H9 (cell line): ENCODE measurements at regions not wholly inside any gene's neighbourhood (a gene's known extent, or its start where the extent isn't known, plus 50 kb on each side); places are given as distances from the start of the nearest gene placed in this dataset.

Experiments used
- DNase-seq: peaks from one replicate; pipeline ENCODE4 v3.0.0-alpha.2; 2017
- H2AFZ ChIP-seq: one replicate; pipeline ENCODE4 v1.6.1; 2013; ENCODE audit warnings: mild to moderate bottlenecking, low read length, control low read depth, moderate library complexity
- H2AK5ac ChIP-seq: 2 replicates; pipeline ENCODE4 v1.6.1; 2013; ENCODE audit warnings: low read length, control low read depth, mixed read lengths; ENCODE audit not compliant: insufficient read length
- H2BK120ac ChIP-seq: one replicate; pipeline ENCODE4 v1.6.1; 2013; ENCODE audit warnings: low read depth, mild to moderate bottlenecking, low read length, control low read depth, inconsistent platforms; ENCODE audit not compliant: poor library complexity, severe bottlenecking
- H2BK12ac ChIP-seq: 2 replicates; pipeline ENCODE4 v1.6.1; 2013; ENCODE audit warnings: low read length, control low read depth, mixed read lengths, low read depth; ENCODE audit not compliant: insufficient read length
- H2BK15ac ChIP-seq: 2 replicates; pipeline ENCODE4 v1.6.1; 2013; ENCODE audit warnings: low read depth, low read length, control low read depth
- H2BK20ac ChIP-seq: one replicate; pipeline ENCODE4 v1.6.1; 2013; ENCODE audit warnings: low read depth, mild to moderate bottlenecking, low read length, control low read depth, inconsistent platforms; ENCODE audit not compliant: poor library complexity, severe bottlenecking
- H2BK5ac ChIP-seq: 2 replicates; pipeline ENCODE4 v1.6.1; 2013; ENCODE audit warnings: low read length, control low read depth, mixed read lengths; ENCODE audit not compliant: insufficient read length
- H3K14ac ChIP-seq: 2 replicates; pipeline ENCODE4 v1.6.1; 2013; ENCODE audit warnings: low read length, control low read depth; ENCODE audit not compliant: insufficient read depth
- H3K18ac ChIP-seq: 2 replicates; pipeline ENCODE4 v1.6.1; 2013; ENCODE audit warnings: low read depth, mild to moderate bottlenecking, mixed read lengths, low read length, control low read depth; ENCODE audit not compliant: insufficient read length
- H3K23ac ChIP-seq: 2 replicates; pipeline ENCODE4 v1.6.1; 2013; ENCODE audit warnings: low read length, control low read depth, mixed read lengths, low read depth; ENCODE audit not compliant: insufficient read length
- H3K23me2 ChIP-seq: 2 replicates; pipeline ENCODE4 v1.6.1; 2013; ENCODE audit warnings: low read depth, mild to moderate bottlenecking, mixed read lengths, low read length, control low read depth; ENCODE audit not compliant: insufficient read length, poor library complexity, severe bottlenecking
- H3K27ac ChIP-seq: 2 replicates; pipeline ENCODE4 v1.5.1; 2013; ENCODE audit warnings: low read length, control low read depth, mixed read lengths, low read depth; ENCODE audit not compliant: insufficient read length
- H3K27me3 ChIP-seq: 2 replicates; pipeline ENCODE4 v1.6.1; 2013; ENCODE audit warnings: low read length, control low read depth, inconsistent platforms; ENCODE audit not compliant: insufficient read depth
- H3K4ac ChIP-seq: 2 replicates; pipeline ENCODE4 v1.6.1; 2013; ENCODE audit warnings: low read depth, mild to moderate bottlenecking, control low read depth, inconsistent platforms, low read length, moderate library complexity
- H3K4me1 ChIP-seq: 2 replicates; pipeline ENCODE4 v1.6.1; 2013; ENCODE audit warnings: low read length, control low read depth, inconsistent platforms; ENCODE audit not compliant: insufficient read depth
- H3K4me2 ChIP-seq: 2 replicates; pipeline ENCODE4 v1.6.1; 2013; ENCODE audit warnings: low read length, control low read depth, mixed read lengths; ENCODE audit not compliant: insufficient read length, insufficient read depth
- H3K56ac ChIP-seq: 2 replicates; pipeline ENCODE4 v1.6.1; 2013; ENCODE audit warnings: low read depth, mild to moderate bottlenecking, mixed read lengths, low read length, control low read depth; ENCODE audit not compliant: insufficient read length
- H3K79me1 ChIP-seq: 2 replicates; pipeline ENCODE4 v1.6.1; 2013; ENCODE audit warnings: low read depth, mild to moderate bottlenecking, moderate library complexity, low read length, control low read depth, inconsistent platforms; ENCODE audit not compliant: insufficient read depth, poor library complexity, severe bottlenecking
- H3K79me2 ChIP-seq: 2 replicates; pipeline ENCODE4 v1.6.1; 2013; ENCODE audit warnings: low read length, control low read depth, inconsistent platforms; ENCODE audit not compliant: insufficient read depth
- H3K9ac ChIP-seq: 2 replicates; pipeline ENCODE4 v1.6.1; 2013; ENCODE audit warnings: low read length, control low read depth, mixed read lengths; ENCODE audit not compliant: insufficient read length; ENCODE audit errors: extremely low read depth
- H3K9me3 ChIP-seq: one replicate; pipeline ENCODE4 v1.6.1; 2013; ENCODE audit warnings: low read depth, low read length, inconsistent platforms; ENCODE audit not compliant: control insufficient read depth
- H3T11ph ChIP-seq: one replicate; pipeline ENCODE4 v1.6.1; 2013; ENCODE audit warnings: mild to moderate bottlenecking, low read length, control low read depth, inconsistent platforms
- H4K20me1 ChIP-seq: one replicate; pipeline ENCODE4 v1.6.1; 2013; ENCODE audit not compliant: control insufficient read depth, insufficient read length, insufficient read depth
- H4K5ac ChIP-seq: 2 replicates; pipeline ENCODE4 v1.6.1; 2013; ENCODE audit warnings: low read depth, mild to moderate bottlenecking, mixed read lengths, low read length, control low read depth; ENCODE audit not compliant: insufficient read length
- H4K8ac ChIP-seq: replicated peaks from 2 replicates; pipeline ENCODE4 v1.6.1; 2013; ENCODE audit warnings: low read length, control low read depth, mixed read lengths, low read depth; ENCODE audit not compliant: insufficient read length
- H4K91ac ChIP-seq: 2 replicates; pipeline ENCODE4 v1.6.1; 2013; ENCODE audit warnings: low read depth, mild to moderate bottlenecking, moderate library complexity, mixed read lengths, low read length, control low read depth; ENCODE audit not compliant: insufficient read length
- H3K27ac Mint-ChIP-seq, 3 experiments: 2 replicates in 2 of 3; 3 replicates in 1 of 3; pipeline ENCODE4 v1.8.0; 2020 to 2021; ENCODE audit warnings: mixed read lengths in 3 of 3, mild to moderate bottlenecking in 1 of 3, moderate library complexity in 1 of 3
- H3K27me3 Mint-ChIP-seq: 2 replicates; pipeline ENCODE4 v1.8.0; 2021; ENCODE audit warnings: low read depth, mild to moderate bottlenecking, moderate library complexity, mixed read lengths
- H3K36me3 Mint-ChIP-seq, 3 experiments: 2 replicates in 2 of 3; 3 replicates in 1 of 3; pipeline ENCODE4 v1.8.0; 2020 to 2021; ENCODE audit warnings: low read depth in 3 of 3, mixed read lengths in 3 of 3; ENCODE audit not compliant: insufficient read depth in 1 of 3
- H3K4me1 Mint-ChIP-seq, 2 experiments: 2 replicates each; pipeline ENCODE4 v1.8.0; 2020; ENCODE audit warnings: mixed read lengths in 2 of 2
- H3K4me3 Mint-ChIP-seq, 2 experiments: 2 replicates in 1 of 2; 3 replicates in 1 of 2; pipeline ENCODE4 v1.8.0; 2020 to 2021; ENCODE audit warnings: mild to moderate bottlenecking in 2 of 2, mixed read lengths in 2 of 2, moderate library complexity in 1 of 2
- H3K9me3 Mint-ChIP-seq, 2 experiments: 2 replicates in 1 of 2; 3 replicates in 1 of 2; pipeline ENCODE4 v1.8.0; 2020; ENCODE audit warnings: mild to moderate bottlenecking in 2 of 2, mixed read lengths in 2 of 2, moderate library complexity in 1 of 2
- CTCF ChIP-seq: fragments of 200-600 bp; sonication (generic); conservative IDR thresholded peaks from 3 replicates; pipeline ENCODE4 v1.8.0; 2021; ENCODE audit warnings: antibody characterized with exemption, mild to moderate bottlenecking
- WGBS: extraction: QIAGEN DNeasy Blood & Tissue Kit; methylation state at CpG from one replicate; pipeline ENCODE4 v1.1.7; 2013; ENCODE audit warnings: missing lambda C conversion rate, low lambda C conversion rate, mixed read lengths; ENCODE audit not compliant: insufficient read length; ENCODE audit errors: extremely low coverage; 5-methylcytosine and 5-hydroxymethylcytosine counted together

GRCh38 chr12:88681271-88681670, 101.0 kb upstream of the KITLG start:
- Histone ChIP-seq H3K27ac (no peak overlapping the region), H3K4me2 (no peak overlapping the region), H3K14ac (peak overlapping the region; percentile 82; the same call in 1 of the 2 replicates), H3K79me1 (no peaks in the 10 kb centered on the region), H2BK20ac (no peak overlapping the region), H3K56ac (no peak overlapping the region), H4K8ac (no peak overlapping the region), H3K23me2 (no peaks in the 10 kb centered on the region), H2BK12ac (no peak overlapping the region), H4K91ac (no peak overlapping the region), H4K5ac (no peak overlapping the region), H2AK5ac (no peak overlapping the region), H3K18ac (no peak overlapping the region), H2BK15ac (no peak overlapping the region), H2BK5ac (no peak overlapping the region), H3K4ac (no peak overlapping the region), H4K20me1 (no peaks in the 10 kb centered on the region), H3K9ac (no peak overlapping the region), H3K23ac (no peak overlapping the region), H3T11ph (no peak overlapping the region), H2BK120ac (no peak overlapping the region), H3K9me3 (no peaks in the 10 kb centered on the region), H3K79me2 (no peaks in the 10 kb centered on the region), H2AFZ (no peak overlapping the region), H3K4me1 (no peaks in the 10 kb centered on the region), H3K27me3 (no peaks in the 10 kb centered on the region)
- no peaks in the 10 kb centered on the region; a peak in 1 of 5 replicates for H3K9me3 Mint-ChIP-seq
- peaks cover 0 to 8% (median 3%) of the 10 kb centered on the region in 3 experiments; a peak in 2 of 7 replicates for H3K36me3 Mint-ChIP-seq
- H3K27me3 Mint-ChIP-seq, result no peaks in the 10 kb centered on the region; the same call in 1 of the 2 replicates
- no peak for TF ChIP-seq CTCF
- no peak overlapping the region for H3K4me3 Mint-ChIP-seq
- no peak for DNase-seq
- H3K4me1 Mint-ChIP-seq, result peaks cover 0 to 7% of the 10 kb centered on the region in 2 experiments; a peak in 2 of 4 replicates
- no CpG with 5 or more reads among the region's 1 CpG for WGBS
- no peak overlapping the region for H3K27ac Mint-ChIP-seq
